NCI-H128 (cell line): ENCODE measurements at regions not wholly inside any gene's neighbourhood (a gene's known extent, or its start where the extent isn't known, plus 50 kb on each side); places are given as distances from the start of the nearest gene placed in this dataset.
A peak's percentile ranks its signal among the peaks of the same experiment; 100 is the strongest.

ENCODE experiments used
- DNase-seq: peaks from one replicate; lab custom pipeline; 2025; ENCODE audit not compliant: unreplicated experiment; lab: John Stamatoyannopoulos, UW

GRCh38 chr7:26512737-26513136, 221.1 kb downstream of the SNX10 start:
- no peak for DNase-seq

DNA sequence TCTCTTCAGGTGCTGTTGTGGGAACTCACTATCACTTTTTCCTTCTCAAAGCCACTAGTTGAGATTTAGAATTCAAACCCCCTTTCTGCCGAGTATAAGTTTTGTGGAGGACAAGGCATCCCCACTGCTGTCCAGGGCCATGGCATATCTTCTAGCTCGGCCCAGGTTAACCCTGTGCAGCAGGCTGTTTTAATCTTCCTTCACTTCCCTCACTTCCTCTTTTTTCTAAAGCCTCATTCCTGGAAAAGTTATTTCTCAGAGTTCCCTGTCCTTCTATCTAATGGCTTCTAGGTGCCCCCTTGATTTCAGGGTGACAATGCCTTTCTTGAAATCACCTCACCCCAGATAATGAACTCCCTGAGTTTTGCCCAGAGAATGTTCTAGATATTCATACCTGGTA, 222.3 kb downstream of the SNX10 start:
- DNase-seq: no peak

GRCh38 chr7:26514633-26515032, 223.0 kb downstream of the SNX10 start:
- DNase-seq: no peak

DNA sequence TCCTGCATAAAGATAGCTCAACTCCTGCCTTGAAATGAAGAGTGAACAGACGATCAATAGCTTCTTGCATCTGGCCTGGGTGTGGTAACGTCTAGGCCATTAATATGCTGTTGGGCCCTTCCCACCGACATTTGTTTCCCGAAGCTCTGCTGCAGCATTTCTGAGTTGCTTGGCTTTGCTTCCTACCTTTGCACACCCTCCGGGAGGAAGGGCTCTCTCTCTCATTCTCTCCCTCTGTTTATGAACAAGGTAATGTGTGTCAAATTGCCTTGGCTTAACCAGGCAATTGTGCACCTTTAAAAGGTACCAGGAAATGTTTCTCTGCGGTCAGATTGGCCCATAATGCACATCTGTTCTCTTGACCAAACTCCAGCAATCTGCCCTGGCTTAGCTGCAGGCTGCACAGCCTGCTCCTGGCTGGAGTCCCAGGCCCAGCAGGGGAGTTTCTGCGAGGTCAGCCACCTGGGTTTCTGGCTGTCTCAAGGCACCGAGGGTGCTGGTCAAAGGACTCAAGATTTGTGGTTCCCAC, 223.7 kb downstream of the SNX10 start:
- no peak for DNase-seq

GRCh38 chr7:26520483-26520882, 228.8 kb downstream of the SNX10 start:
- DNase-seq: no peak

DNA sequence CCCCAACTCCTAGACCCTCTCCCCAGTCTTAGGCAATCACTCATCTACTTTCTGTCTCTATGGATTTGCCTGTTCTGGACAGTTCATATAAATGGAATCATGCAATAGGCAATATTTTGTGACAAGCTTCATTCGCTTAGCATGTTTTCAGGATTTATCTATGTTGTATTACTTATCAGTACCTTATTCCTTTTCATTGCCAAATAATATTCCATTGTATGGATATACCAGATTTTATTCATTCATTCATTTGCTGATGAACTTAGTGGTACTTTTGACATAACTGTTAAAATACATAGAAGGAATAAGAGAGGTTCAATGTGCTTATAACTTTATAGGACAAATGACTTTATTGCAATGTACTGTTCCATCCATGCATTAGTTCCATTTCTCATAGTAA, 231.0 kb downstream of the SNX10 start:
- no peak for DNase-seq

DNA sequence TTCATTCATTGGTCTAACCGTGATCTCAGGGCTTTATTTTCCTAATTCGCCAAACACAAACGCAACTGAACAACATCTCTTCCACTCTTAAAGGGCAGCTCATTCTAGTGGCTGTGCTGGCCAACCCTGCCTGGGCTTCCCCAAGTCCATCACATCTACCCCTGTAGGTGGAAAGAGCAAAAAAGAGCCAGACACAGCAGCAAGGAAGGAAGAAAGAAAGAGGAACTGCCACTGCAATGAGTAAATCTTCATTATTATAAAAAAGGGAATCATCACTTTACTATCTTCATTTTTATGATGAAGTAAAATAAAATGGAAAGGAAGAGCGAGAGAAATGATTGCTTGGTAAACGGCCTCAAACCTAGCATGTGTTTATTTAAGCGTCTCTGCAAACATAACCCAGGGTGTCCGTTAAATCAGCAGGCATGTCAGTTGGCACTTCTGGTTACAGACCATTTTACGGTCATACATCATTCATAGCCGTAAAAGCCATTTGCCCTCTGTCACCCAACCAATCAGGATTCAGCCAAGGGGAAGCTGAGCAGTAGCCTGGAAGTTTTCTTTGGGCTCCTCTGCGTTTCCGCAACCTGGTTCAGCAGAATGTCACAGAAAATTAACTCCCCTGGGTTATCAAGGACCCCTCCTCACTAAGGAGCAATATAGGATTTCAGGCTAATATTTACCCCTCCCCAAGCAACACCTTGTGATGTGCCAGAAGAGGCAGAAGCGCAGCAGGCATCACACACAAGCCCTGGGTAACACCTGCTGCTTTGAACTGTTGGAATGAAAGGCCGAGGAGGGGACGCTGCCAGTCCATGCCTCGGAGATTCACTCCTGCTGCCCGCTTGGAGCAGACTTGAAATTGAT, 234.0 kb downstream of the SNX10 start:
- no peak for DNase-seq

DNA sequence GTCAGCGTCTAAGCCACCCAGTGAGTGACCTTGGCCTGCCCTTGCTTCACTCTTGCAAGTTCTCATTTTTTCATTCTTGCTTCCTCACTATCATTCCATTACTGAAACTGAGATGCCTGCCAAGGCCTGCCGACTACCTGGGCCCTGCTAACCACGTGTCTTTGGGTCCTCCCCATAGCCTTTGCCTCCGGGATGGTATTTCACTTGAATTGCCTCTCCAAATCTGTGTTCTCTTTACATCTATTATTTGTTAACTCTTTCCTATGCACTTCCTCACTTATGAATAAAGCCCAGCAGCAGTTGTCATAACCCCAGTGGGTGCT, 234.6 kb downstream of the SNX10 start:
- DNase-seq: no peak

- DNase-seq: no peak
Measured at GRCh38 chr7:26531926-26532325, 240.3 kb downstream of the SNX10 start.

DNA sequence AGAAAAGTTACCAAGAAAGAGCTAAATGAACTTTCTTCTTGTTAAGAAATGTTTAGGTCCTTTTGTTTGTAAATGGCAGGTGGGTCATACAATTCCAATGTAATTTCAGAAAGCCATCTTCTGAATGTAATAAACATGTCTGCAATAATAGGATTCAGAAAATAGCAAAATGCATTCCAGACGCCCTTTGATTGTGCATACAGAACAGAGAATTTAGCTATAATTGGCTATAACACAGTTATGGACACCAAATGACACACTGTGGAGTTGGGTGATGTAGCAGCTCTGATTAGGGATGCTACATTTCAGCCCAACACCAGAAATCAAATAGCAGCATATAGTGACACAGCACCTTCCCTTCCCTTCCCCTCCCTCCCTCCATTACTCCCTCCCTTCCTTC, 240.8 kb downstream of the SNX10 start:
- DNase-seq: no peak

- DNase-seq: no peak
Measured at GRCh38 chr7:26533217-26533616, 241.6 kb downstream of the SNX10 start.

DNA sequence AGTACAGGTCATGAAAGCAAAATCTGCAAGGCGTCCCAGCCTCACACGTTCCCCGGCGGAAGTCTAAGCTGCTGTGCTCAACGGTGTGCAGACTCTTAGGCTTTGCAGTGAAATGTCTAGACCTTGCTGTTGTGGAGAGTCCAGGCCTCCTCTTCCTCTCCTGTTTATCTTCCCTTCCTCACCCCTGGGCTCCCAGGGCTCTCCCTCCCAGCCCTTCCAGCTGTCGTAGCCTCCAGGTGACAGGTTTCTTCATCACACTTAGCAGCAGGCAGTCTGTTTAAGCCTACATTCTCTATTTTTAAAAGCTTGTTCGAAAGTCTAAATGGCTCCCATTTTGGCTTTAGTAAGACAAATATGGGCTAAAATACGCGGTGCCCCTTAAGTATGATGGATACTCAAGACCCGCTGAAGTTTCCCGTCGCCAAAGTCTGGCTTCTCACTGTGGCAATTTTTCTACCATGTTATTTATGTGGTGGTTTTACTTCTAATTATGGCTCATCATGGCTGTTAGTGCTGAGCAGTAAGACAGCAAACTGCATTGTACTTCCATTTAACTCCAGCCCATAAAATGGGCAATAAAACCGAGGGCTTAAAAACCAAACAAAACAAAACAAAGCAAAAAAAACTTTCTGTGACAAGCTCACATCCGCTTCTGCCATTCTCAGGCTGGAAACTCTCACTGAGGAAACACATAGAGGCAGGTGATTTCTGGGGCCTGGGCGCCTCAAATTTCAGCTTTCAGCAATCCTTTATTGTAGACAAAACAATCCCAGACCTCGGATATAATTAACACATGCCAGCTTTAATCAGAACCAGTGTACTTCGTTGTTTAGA, 243.2 kb downstream of the SNX10 start:
- peak; percentile 49 for DNase-seq

DNA sequence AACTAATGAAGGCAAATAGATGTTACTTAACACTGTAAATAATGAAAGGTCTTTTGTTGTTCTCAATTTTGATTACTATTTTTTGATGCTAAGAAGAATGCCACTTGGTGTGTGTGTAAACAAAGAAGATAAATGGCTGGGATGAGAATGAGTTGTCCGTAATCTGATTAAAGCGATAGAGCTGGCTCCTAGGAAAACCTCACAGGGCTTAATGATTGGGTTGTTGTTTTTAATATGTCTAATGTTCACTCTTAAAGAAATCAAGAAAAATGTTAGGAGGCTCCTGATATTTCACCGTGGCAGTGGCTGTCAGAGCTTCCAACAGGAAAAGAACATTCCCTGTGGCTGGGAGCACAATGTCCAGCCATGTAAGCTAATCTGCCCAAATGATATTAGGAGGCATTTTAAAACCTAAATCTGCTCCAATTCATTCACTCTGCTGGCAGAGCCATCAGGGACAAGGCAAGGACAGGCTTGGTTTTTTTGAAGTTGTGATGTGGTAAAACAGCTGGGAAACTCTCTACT, 243.9 kb downstream of the SNX10 start:
- DNase-seq: no peak

DNA sequence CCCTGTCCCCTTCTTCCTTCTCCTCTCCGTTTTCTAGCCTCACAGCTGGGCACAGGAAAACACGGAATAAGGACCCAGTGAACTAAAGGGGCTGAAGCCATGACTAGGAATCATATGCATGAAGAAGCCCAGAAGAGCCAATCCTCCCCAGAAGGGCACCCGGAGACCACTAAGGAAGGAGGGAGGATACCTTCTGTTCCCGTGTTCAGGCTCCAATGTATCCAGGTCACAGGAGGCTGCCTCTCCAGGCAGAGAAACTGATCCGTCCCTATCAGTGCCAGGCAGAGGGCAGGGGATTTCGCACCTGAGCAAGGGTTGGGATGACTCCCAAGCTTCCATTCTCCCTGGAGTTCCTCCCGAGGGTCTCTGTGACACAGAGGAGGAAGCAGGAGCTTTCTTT, 246.6 kb downstream of the SNX10 start:
- no peak for DNase-seq

DNA sequence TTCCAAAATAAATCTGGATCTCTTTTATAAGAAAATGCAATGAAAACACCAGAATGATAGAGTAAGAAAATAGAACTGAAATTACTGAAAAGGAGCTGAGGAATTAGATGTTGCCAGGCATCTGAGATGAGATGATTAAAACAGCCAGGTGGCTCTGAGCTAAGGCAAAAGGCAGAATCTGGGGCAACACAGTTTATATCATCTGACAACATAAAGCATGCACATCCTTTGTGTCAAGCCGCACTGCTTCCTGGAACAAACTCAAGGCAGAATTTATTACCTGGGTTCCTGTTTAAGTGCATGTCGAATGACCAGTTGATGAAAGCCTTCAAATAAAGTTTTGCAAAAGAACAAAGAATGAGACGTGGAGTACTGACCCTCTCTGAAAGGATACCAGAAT, 247.0 kb downstream of the SNX10 start:
- DNase-seq: no peak

GRCh38 chr7:26543340-26543739, 251.7 kb downstream of the SNX10 start:
- DNase-seq: no peak

DNA sequence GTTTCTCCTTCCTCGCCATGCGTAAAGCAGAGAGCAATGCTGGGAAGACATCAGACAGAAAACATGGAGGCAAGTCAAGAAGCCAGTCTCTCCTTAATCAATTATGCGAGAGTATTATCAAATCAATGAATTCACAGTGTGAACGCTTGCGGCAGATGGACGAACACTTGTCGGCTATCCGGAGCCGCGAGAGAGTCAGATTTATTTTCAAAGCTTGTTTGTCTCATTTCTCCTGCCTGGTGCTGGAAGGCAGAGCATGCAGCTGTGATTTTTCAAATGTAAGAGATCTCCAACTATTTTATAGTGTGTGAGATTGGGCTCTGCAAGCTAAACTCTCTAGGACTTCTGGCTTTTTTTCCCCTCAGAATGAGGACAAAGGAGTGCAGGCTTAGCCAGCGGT, 252.3 kb downstream of the SNX10 start:
- no peak for DNase-seq

DNA sequence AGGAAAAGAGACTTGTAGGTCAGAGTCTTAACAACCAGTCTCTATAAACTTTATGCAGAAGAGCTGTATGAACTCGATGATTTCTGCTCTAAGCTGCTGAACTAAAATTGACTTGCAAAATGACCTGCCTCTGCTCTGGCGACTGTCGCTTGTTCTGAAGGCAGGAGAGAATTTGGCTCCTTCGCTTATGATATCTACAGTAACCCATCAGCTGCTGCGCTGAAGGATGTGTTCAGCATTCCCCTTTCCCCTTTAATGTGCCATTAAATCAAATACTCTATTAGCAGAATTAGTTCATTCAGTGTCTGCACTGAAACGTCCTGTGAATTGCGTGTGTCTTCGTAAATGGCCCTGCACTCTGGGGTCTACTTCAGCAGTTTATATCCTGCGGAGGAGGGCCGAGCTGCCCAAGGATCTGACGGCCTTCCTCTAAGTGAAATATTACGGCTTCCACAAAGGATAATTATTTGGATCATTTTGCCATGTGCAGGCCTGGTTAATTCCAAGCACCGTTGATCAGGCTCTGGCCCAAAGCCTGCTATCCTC, 254.9 kb downstream of the SNX10 start:
- DNase-seq: no peak

DNA sequence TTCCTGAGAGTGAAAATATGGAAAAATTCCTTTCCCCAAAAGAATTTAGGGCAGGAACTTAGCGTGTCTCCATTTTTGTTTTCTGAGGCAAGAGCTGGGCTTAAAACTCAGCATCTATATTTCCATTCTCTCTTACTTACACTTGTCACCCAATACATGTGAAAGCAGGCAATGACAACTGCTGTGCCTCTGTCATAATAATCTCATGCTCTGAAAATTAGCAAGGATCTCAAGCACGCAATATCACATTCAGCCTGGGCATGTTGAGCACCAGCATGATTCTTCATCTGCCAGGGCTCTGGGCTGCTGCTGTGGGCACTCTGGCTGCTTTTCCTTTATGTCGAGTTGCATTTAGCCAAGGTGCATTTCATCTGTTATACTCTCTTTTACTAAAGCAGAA, 255.5 kb downstream of the SNX10 start:
- DNase-seq: no peak

DNA sequence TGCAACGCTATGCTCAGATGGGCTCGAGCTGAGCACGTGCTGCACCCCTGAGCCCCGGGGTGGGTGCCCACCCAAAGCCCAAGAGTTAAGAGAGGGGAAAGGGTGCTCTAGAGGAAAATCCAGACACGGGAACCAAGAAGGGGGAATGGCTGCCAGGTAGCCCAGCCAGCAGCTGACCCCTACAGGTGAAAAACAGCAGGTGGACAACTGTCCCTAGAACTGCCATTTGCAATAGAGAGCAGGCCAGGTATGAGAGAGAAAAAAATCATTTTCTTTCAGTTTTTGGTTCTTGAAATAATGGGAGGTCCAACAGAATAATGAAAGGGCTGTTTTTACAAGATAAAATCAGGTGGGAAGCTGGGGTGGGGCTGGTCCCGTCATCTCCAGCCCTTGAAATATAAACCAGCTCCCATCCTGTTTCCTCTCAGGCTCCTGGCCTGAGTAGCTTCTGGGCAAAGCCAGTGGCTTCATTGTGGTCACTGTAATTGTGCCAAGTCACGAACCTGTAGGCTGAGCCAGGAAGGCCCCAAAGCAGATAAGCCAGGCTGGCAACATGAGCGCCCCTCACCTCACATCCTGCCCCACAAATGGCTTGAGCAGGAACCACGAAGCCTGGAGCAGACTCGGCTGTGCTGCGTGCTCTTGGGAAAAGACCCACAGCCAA, 257.8 kb downstream of the SNX10 start:
- no peak for DNase-seq

- DNase-seq: no peak
Measured at GRCh38 chr7:26550492-26550891, 258.8 kb downstream of the SNX10 start.
